K562 (cell line): ENCODE measurements at regions not wholly inside any gene's neighbourhood (a gene's known extent, or its start where the extent isn't known, plus 50 kb on each side); places are given as distances from the start of the nearest gene placed in this dataset.
"Not testable (repeated sequence)": the region's sequence is repeated elsewhere in the genome, so short reads cannot be mapped to it uniquely, and the experiment has no call there.

Experiments used
- ATAC-seq: fragments of 200-7000 bp; cut with Tn5 transposase; 3 replicates; pipeline ENCODE4 v1.9.1; 2020; ENCODE audit warnings: moderate library complexity
- BruUV-seq: library from RNA; stranded (reverse); fragments of 400-500 nt; replicated peaks from 2 replicates; lab custom pipeline; 2021; lab: Mats Ljungman, UMichigan
- CTCF ChIA-PET: fragments of 300-600 bp; formaldehyde crosslinking; extraction: SDS; loops from one replicate; lab custom pipeline; 2021; ENCODE audit warnings: low intra/inter-chr PET ratio; lab: Yijun Ruan, JAX
- POLR2A ChIA-PET: fragments of 300-600, 350-650 bp; sonication (Branson Sonifier 250); formaldehyde crosslinking; extraction: SDS; loops from one replicate; lab custom pipeline; 2021; ENCODE audit warnings: antibody characterized with exemption, inconsistent platforms; lab: Yijun Ruan, JAX
- DNase-seq, 4 experiments: peaks; one replicate each; pipeline versions ENCODE4 v3.0.0 to v3.0.0-alpha.2; 2011 to 2018; ENCODE audit warnings: low spot score in 3 of 4, mixed read lengths in 3 of 4; ENCODE audit errors: extremely low read depth in 1 of 4
- FAIRE-seq: peaks from 2 replicates; lab custom pipeline; 2011; peaks lifted over from hg19 to GRCh38; lab: Jason Lieb, UNC
- H2AFZ ChIP-seq: 2 replicates; pipeline ENCODE4 v1.6.0; 2011; ENCODE audit warnings: low read depth, low read length, control low read depth, inconsistent platforms
- H3K27ac ChIP-seq: fragments of 200-600 bp; 3 replicates; pipeline ENCODE4 v1.8.0; 2011; ENCODE audit warnings: low read depth, mild to moderate bottlenecking, control low read depth, inconsistent platforms, low read length, moderate library complexity, mixed read lengths; ENCODE audit errors: extremely low read depth
- H3K27me3 ChIP-seq, 2 experiments: fragments of 300-600 bp in 1 of 2; 2 replicates in 1 of 2; 3 replicates in 1 of 2; pipeline versions ENCODE4 v1.6.0 to v1.8.0; 2011; ENCODE audit warnings: inconsistent platforms in 2 of 2, low read length in 2 of 2, mild to moderate bottlenecking in 1 of 2, mixed read lengths in 1 of 2, moderate library complexity in 1 of 2; ENCODE audit not compliant: control insufficient read depth in 2 of 2, insufficient read depth in 2 of 2
- H3K36me3 ChIP-seq: fragments of 300-600 bp; 3 replicates; pipeline ENCODE4 v1.8.0; 2011; ENCODE audit warnings: mild to moderate bottlenecking, low read length, inconsistent platforms; ENCODE audit not compliant: control insufficient read depth, insufficient read depth
- H3K4me1 ChIP-seq, 2 experiments: fragments of 200-600 bp in 1 of 2; replicated peaks in 1 of 2; 2 replicates in 1 of 2; 3 replicates in 1 of 2; pipeline versions ENCODE4 v1.5.1 to v1.8.0; 2011; ENCODE audit warnings: inconsistent platforms in 2 of 2, low read length in 2 of 2, mild to moderate bottlenecking in 1 of 2, mixed read lengths in 1 of 2, moderate library complexity in 1 of 2; ENCODE audit not compliant: control insufficient read depth in 2 of 2, insufficient read depth in 2 of 2
- H3K4me2 ChIP-seq: 2 replicates; pipeline ENCODE4 v1.6.1; 2011; ENCODE audit warnings: low read length, control low read depth, inconsistent platforms, mixed read lengths; ENCODE audit not compliant: insufficient read depth
- H3K4me3 ChIP-seq: fragments of 200-600 bp; sonication (generic), shearing (Covaris generic); 2 replicates; pipeline ENCODE4 v1.5.1; 2016; ENCODE audit warnings: control low read depth, inconsistent platforms
- H3K79me2 ChIP-seq: fragments of 200-600 bp; 3 replicates; pipeline ENCODE4 v1.8.0; 2011; ENCODE audit warnings: low read length, inconsistent platforms; ENCODE audit not compliant: control insufficient read depth, insufficient read depth
- H3K9ac ChIP-seq, 2 experiments: 2 replicates each; pipeline versions ENCODE4 v1.6.0 to v1.6.1; 2011; ENCODE audit warnings: low read depth in 2 of 2, low read length in 2 of 2, control low read depth in 1 of 2, inconsistent platforms in 1 of 2, mild to moderate bottlenecking in 1 of 2, mixed read lengths in 1 of 2; ENCODE audit not compliant: insufficient read depth in 1 of 2
- H3K9me1 ChIP-seq: one replicate; pipeline ENCODE4 v1.6.0; 2011; ENCODE audit warnings: inconsistent platforms, mild to moderate bottlenecking, low read length, moderate library complexity; ENCODE audit not compliant: control insufficient read depth, insufficient read depth
- H3K9me3 ChIP-seq: replicated peaks from 2 replicates; pipeline ENCODE4 v1.5.1; 2011; ENCODE audit warnings: low read depth, low read length, inconsistent platforms; ENCODE audit not compliant: control insufficient read depth, insufficient read depth
- H4K20me1 ChIP-seq: replicated peaks from 2 replicates; pipeline ENCODE4 v1.6.1; 2011; ENCODE audit warnings: low read length, inconsistent platforms, mixed read lengths; ENCODE audit not compliant: control insufficient read depth, insufficient read depth
- HNRNPH1 ChIP-seq: fragments of 200-400 bp; formaldehyde crosslinking; optimal IDR thresholded peaks from 2 replicates; pipeline ENCODE3; 2017; ENCODE audit warnings: low read depth, mild to moderate bottlenecking, low read length, moderate library complexity
- ZNF212 ChIP-seq: fragments of 450-650 bp; formaldehyde crosslinking; IDR thresholded peaks from 2 replicates; pipeline ENCODE4 v1.4.0; 2020; ENCODE audit warnings: mild to moderate bottlenecking
- ZNF280A ChIP-seq: fragments of 450-650 bp; IDR thresholded peaks from 2 replicates; pipeline ENCODE4 v1.6.1; 2018; ENCODE audit warnings: mild to moderate bottlenecking, low read depth; ENCODE audit not compliant: partially characterized antibody
- WGBS: fragments of 100-300 bp; shearing (Covaris generic); methylation state at CpG from one replicate; pipeline ENCODE4 v1.1.6; 2016; ENCODE audit warnings: low coverage, mixed read lengths; ENCODE audit not compliant: insufficient coverage; ENCODE audit errors: missing lambda C conversion rate; 5-methylcytosine and 5-hydroxymethylcytosine counted together
- in situ Hi-C: fragments of 300-500 bp; cut with MboI; formaldehyde crosslinking; loops from 4 replicates; pipeline ENCODE4 v1.15.0; 2018; ENCODE audit warnings: inconsistent platforms, mixed read lengths
- intact Hi-C: fragments of 100-400 bp; cut with micrococcal nuclease; formaldehyde crosslinking; loops from 2 replicates; pipeline ENCODE4 v1.14.2; 2022

GRCh38 chr15:55074431-55074830, 122.3 kb downstream of the RSL24D1 start:
- TF ChIP-seq HNRNPH1 (no peak), ZNF212 (no peak), ZNF280A (no peak)
- H3K9me3 ChIP-seq, result no peaks in the 10 kb centered on the region
- ChIA-PET POLR2A (no interaction called here), CTCF (no interaction called here)
- intact Hi-C loops, result no loop called here
- no peak overlapping the region for H3K4me2 ChIP-seq
- no peaks in the 10 kb centered on the region for H3K9me1 ChIP-seq
- FAIRE-seq, result no peak
- no peaks in the 10 kb centered on the region for H3K27me3 ChIP-seq
- H4K20me1 ChIP-seq, result no peaks in the 10 kb centered on the region
- no peak overlapping the region for H3K4me3 ChIP-seq
- no peaks in the 10 kb centered on the region for H3K36me3 ChIP-seq
- in situ Hi-C loops, result no loop called here
- no peak overlapping the region for H3K27ac ChIP-seq
- no peak for ATAC-seq
- no peak overlapping the region for H3K9ac ChIP-seq
- BruUV-seq, result no TSS peak
- DNase-seq, result no peak
- no peak overlapping the region for H2AFZ ChIP-seq
- no peaks in the 10 kb centered on the region for H3K4me1 ChIP-seq
- no peaks in the 10 kb centered on the region for H3K79me2 ChIP-seq
- WGBS, result 0% methylated on average over 6 of the region's 6 CpGs

- DNase-seq, H3K4me3 ChIP-seq, H3K27me3 ChIP-seq, H4K20me1 ChIP-seq, H3K9me3 ChIP-seq, H3K9me1 ChIP-seq, H3K9ac ChIP-seq, H3K36me3 ChIP-seq, H3K4me1 ChIP-seq, BruUV-seq, H3K79me2 ChIP-seq, ATAC-seq, POLR2A ChIA-PET, H3K27ac ChIP-seq, H2AFZ ChIP-seq, FAIRE-seq, intact Hi-C loops, H3K4me2 ChIP-seq, in situ Hi-C loops, CTCF ChIA-PET: not testable (repeated sequence)
- 4% methylated on average over 16 of the region's 20 CpGs for WGBS
These were observed 132.8 kb downstream of the RSL24D1 start for GRCh38 chr15:55063970-55064369.
